Keratinocyte (primary cell): ENCODE measurements at regions not wholly inside any gene's neighbourhood (a gene's known extent, or its start where the extent isn't known, plus 50 kb on each side); places are given as distances from the start of the nearest gene placed in this dataset.

Experiments used
- DNase-seq: peaks from one replicate; pipeline ENCODE4 v3.0.0-alpha.2; 2011; ENCODE audit warnings: low read depth, missing footprints, low spot score
- FAIRE-seq: peaks from 2 replicates; lab custom pipeline; 2011; peaks lifted over from hg19 to GRCh38; lab: Jason Lieb, UNC
- H2AFZ ChIP-seq: 2 replicates; pipeline ENCODE4 v1.6.0; 2012; ENCODE audit warnings: low read length, control low read depth, inconsistent platforms; ENCODE audit not compliant: control insufficient read depth
- H3K27ac ChIP-seq: 2 replicates; pipeline ENCODE4 v1.5.1; 2011; ENCODE audit warnings: low read length; ENCODE audit not compliant: control insufficient read depth, insufficient read depth
- H3K27me3 ChIP-seq: 3 replicates; pipeline ENCODE4 v1.6.0; 2011; ENCODE audit warnings: low read length; ENCODE audit not compliant: control insufficient read depth, insufficient read depth; ENCODE audit errors: extremely low read depth
- H3K36me3 ChIP-seq, 2 experiments: 2 replicates in 1 of 2; 3 replicates in 1 of 2; pipeline ENCODE4 v1.5.1; 2011; ENCODE audit warnings: low read length in 2 of 2, mild to moderate bottlenecking in 1 of 2; ENCODE audit not compliant: control insufficient read depth in 2 of 2, insufficient read depth in 2 of 2; ENCODE audit errors: extremely low read depth in 1 of 2
- H3K4me1 ChIP-seq: 3 replicates; pipeline ENCODE4 v1.5.1; 2011; ENCODE audit warnings: low read length; ENCODE audit not compliant: control insufficient read depth, insufficient read depth; ENCODE audit errors: extremely low read depth
- H3K4me2 ChIP-seq: 3 replicates; pipeline ENCODE4 v1.6.0; 2011; ENCODE audit warnings: low read depth, low read length; ENCODE audit not compliant: control insufficient read depth, insufficient read depth; ENCODE audit errors: extremely low read depth
- H3K4me3 ChIP-seq, 3 experiments: fragments of 200-600 bp in 1 of 3; sonication (generic) in 1 of 3; 2 replicates in 2 of 3; 3 replicates in 1 of 3; pipeline ENCODE4 v1.5.1; 2011 to 2016; ENCODE audit warnings: low read length in 3 of 3, mild to moderate bottlenecking in 3 of 3, control low read depth in 2 of 3, inconsistent platforms in 1 of 3, low read depth in 1 of 3, mixed read lengths in 1 of 3, mixed run types in 1 of 3, moderate library complexity in 1 of 3; ENCODE audit not compliant: control insufficient read depth in 2 of 3, insufficient read depth in 2 of 3; ENCODE audit errors: extremely low read depth in 1 of 3
- H3K79me2 ChIP-seq: 2 replicates; pipeline ENCODE4 v1.6.0; 2012; ENCODE audit warnings: low read length; ENCODE audit not compliant: control insufficient read depth, insufficient read depth
- H3K9ac ChIP-seq: 3 replicates; pipeline ENCODE4 v1.6.0; 2011; ENCODE audit warnings: low read length; ENCODE audit not compliant: control insufficient read depth, insufficient read depth; ENCODE audit errors: extremely low read depth
- H3K9me1 ChIP-seq: 3 replicates; pipeline ENCODE4 v1.6.0; 2011; ENCODE audit warnings: low read length; ENCODE audit not compliant: control insufficient read depth, insufficient read depth; ENCODE audit errors: extremely low read depth
- H3K9me3 ChIP-seq: 2 replicates; pipeline ENCODE4 v1.5.1; 2012; ENCODE audit warnings: low read depth, low read length; ENCODE audit not compliant: control insufficient read depth
- H4K20me1 ChIP-seq: 3 replicates; pipeline ENCODE4 v1.6.0; 2011; ENCODE audit warnings: low read length; ENCODE audit not compliant: control insufficient read depth, insufficient read depth; ENCODE audit errors: extremely low read depth
- CTCF ChIP-seq, 3 experiments: IDR thresholded peaks in 1 of 3; conservative IDR thresholded peaks in 1 of 3; optimal IDR thresholded peaks in 1 of 3; 2 replicates in 2 of 3; 3 replicates in 1 of 3; pipeline versions ENCODE3 to v1.5.1; 2011; ENCODE audit warnings: low read length in 3 of 3, mild to moderate bottlenecking in 3 of 3, moderate library complexity in 2 of 3, control low read depth in 1 of 3, inconsistent platforms in 1 of 3; ENCODE audit not compliant: insufficient read depth in 2 of 3; ENCODE audit errors: extremely low read depth in 1 of 3
- EZH2 ChIP-seq: IDR thresholded peaks from one replicate; pipeline ENCODE4 v1.6.1; 2012; ENCODE audit warnings: inconsistent platforms, mild to moderate bottlenecking, low read length, moderate library complexity
- dilution Hi-C: fragments of 300-500 bp; cut with MboI; formaldehyde crosslinking; loops from one replicate; pipeline ENCODE4 v1.7.0; 2020; ENCODE audit warnings: low sequenced_read_pairs; ENCODE audit not compliant: extremely low pct_ligation_motif_present

DNA sequence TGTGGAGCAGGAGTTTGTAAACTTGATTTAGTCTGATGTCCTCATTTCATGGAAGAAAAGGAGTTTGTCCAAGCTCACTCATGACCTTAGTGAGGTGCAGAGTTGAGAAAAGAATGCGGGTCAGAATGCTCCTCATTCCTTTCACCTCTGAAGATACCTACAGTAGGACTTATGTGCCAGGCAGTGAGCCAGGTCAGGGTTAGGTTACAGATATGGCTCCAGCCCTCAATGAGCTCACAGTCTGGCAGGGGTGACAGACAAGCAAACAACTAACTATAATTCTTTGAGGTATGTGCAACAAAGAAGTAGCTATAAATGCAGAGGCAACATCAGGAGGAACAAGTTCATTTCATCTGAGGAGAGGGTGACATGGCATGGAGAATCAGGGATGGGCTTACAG lies 102.5 kb downstream of the SPATA31D1 start:
- no peaks in the 10 kb centered on the region for H3K4me1 ChIP-seq
- no peak overlapping the region for H3K4me2 ChIP-seq
- no peak for FAIRE-seq
- TF ChIP-seq CTCF (optimal IDR thresholded peaks at IDR 0.05 in 1 of 3, IDR thresholded peaks at IDR 0.05 in 1 of 3, conservative IDR thresholded peaks at IDR 0.05 in 1 of 3; ENCODE audit: extremely low read depth in 1 of 3, insufficient read depth in 2 of 3, low read length in 3 of 3) (no peak), EZH2 (no peak)
- no peaks in the 10 kb centered on the region for H3K36me3 ChIP-seq
- no peaks in the 10 kb centered on the region for H3K9me1 ChIP-seq
- no peaks in the 10 kb centered on the region for H3K9me3 ChIP-seq
- no peak overlapping the region for H3K27ac ChIP-seq
- H3K27me3 ChIP-seq: no peaks in the 10 kb centered on the region
- H4K20me1 ChIP-seq: no peaks in the 10 kb centered on the region
- no peak overlapping the region for H3K9ac ChIP-seq
- H3K79me2 ChIP-seq: no peaks in the 10 kb centered on the region
- H3K4me3 ChIP-seq: no peak overlapping the region
- DNase-seq: no peak
- dilution Hi-C loops: no loop called here
- no peak overlapping the region for H2AFZ ChIP-seq

DNA sequence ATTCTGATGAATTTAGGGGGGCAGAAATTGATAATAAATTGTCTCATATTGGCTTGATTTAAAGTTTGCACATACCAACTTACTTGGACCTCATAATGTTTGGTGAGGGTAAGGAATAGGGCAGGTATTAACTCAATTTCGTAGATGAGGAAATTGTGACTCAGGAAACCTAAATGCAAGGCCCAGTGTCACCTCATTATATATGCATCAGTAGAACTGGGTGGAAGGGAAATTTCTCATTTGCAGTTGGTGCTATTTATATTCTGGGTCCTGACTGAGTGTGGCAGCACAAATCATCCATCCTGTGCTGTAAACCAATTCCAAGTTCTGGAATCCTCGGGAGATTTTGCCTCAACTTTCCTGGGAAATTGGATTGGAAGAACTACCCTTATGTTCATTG lies 103.0 kb downstream of the SPATA31D1 start:
- TF ChIP-seq CTCF (optimal IDR thresholded peaks at IDR 0.05 in 1 of 3, IDR thresholded peaks at IDR 0.05 in 1 of 3, conservative IDR thresholded peaks at IDR 0.05 in 1 of 3; ENCODE audit: extremely low read depth in 1 of 3, insufficient read depth in 2 of 3, low read length in 3 of 3): no peak
- FAIRE-seq (no peak), DNase-seq (no peak)
- Histone ChIP-seq H4K20me1 (no peaks in the 10 kb centered on the region), H3K4me3 (no peak overlapping the region), H3K9me3 (no peaks in the 10 kb centered on the region), H3K27me3 (no peaks in the 10 kb centered on the region), H3K36me3 (no peaks in the 10 kb centered on the region), H3K9me1 (no peaks in the 10 kb centered on the region), H3K4me1 (no peaks in the 10 kb centered on the region), H2AFZ (no peak overlapping the region), H3K27ac (no peak overlapping the region), H3K9ac (no peak overlapping the region), H3K4me2 (no peak overlapping the region), H3K79me2 (no peaks in the 10 kb centered on the region)
- dilution Hi-C loops: no loop called here
